Neural cell (in vitro differentiated cells): ENCODE measurements at regions not wholly inside any gene's neighbourhood (a gene's known extent, or its start where the extent isn't known, plus 50 kb on each side); places are given as distances from the start of the nearest gene placed in this dataset.

ENCODE experiments used
- H2AFZ ChIP-seq: fragments of 200-600, 300-800 bp; sonication (generic), shearing (Covaris generic); 2 replicates; pipeline ENCODE4 v1.6.0; 2014; ENCODE audit warnings: low read depth, mild to moderate bottlenecking, antibody characterized with exemption, low read length, moderate library complexity
- H3F3A ChIP-seq: fragments of 200-600 bp; shearing (Covaris generic); 2 replicates; pipeline ENCODE4 v1.6.1; 2016; ENCODE audit warnings: mild to moderate bottlenecking, moderate library complexity, mixed read lengths, antibody characterized with exemption, low read length; ENCODE audit not compliant: insufficient read depth, poor library complexity, severe bottlenecking
- H3K27ac ChIP-seq: fragments of 200-600, 300-800 bp; sonication (generic), shearing (Covaris generic); 2 replicates; pipeline ENCODE4 v1.5.1; 2014; ENCODE audit warnings: mild to moderate bottlenecking, low read length, moderate library complexity
- H3K27me3 ChIP-seq: fragments of 300-800, 200-600 bp; sonication (generic), shearing (Covaris generic); 2 replicates; pipeline ENCODE4 v1.6.0; 2014; ENCODE audit warnings: mild to moderate bottlenecking, low read depth, low read length, moderate library complexity; ENCODE audit not compliant: insufficient read depth
- H3K36me3 ChIP-seq: fragments of 300-800, 200-600 bp; sonication (generic), shearing (Covaris generic); 2 replicates; pipeline ENCODE4 v1.5.1; 2014; ENCODE audit warnings: mild to moderate bottlenecking, antibody characterized with exemption, low read length, moderate library complexity; ENCODE audit not compliant: insufficient read depth
- H3K4me2 ChIP-seq: fragments of 300-800, 200-600 bp; sonication (generic), shearing (Covaris generic); 2 replicates; pipeline ENCODE4 v1.6.0; 2014; ENCODE audit warnings: mild to moderate bottlenecking, low read length
- H3K4me3 ChIP-seq: fragments of 300-800, 200-600 bp; sonication (generic), shearing (Covaris generic); 2 replicates; pipeline ENCODE4 v1.5.1; 2014; ENCODE audit warnings: mild to moderate bottlenecking, low read length, moderate library complexity
- H3K79me2 ChIP-seq: fragments of 200-600 bp; shearing (Covaris generic); replicated peaks from 2 replicates; pipeline ENCODE4 v1.6.0; 2014; ENCODE audit warnings: mild to moderate bottlenecking, low read length, moderate library complexity; ENCODE audit not compliant: insufficient read depth
- H3K9ac ChIP-seq: fragments of 300-800, 200-600 bp; sonication (generic), shearing (Covaris generic); 2 replicates; pipeline ENCODE4 v1.6.1; 2016; ENCODE audit warnings: mild to moderate bottlenecking, low read length, mixed read lengths
- H3K9me2 ChIP-seq: fragments of 200-600 bp; shearing (Covaris generic); 2 replicates; pipeline ENCODE4 v1.6.1; 2016; ENCODE audit warnings: mild to moderate bottlenecking, low read length, mixed read lengths; ENCODE audit not compliant: insufficient read depth
- H3K9me3 ChIP-seq: fragments of 200-600, 300-800 bp; sonication (generic), shearing (Covaris generic); 2 replicates; pipeline ENCODE4 v1.6.1; 2016; ENCODE audit warnings: mild to moderate bottlenecking, mixed run types, low read length, moderate library complexity, mixed read lengths
- H4K20me1 ChIP-seq: fragments of 200-600 bp; shearing (Covaris generic); 2 replicates; pipeline ENCODE4 v1.6.1; 2016; ENCODE audit warnings: mild to moderate bottlenecking, mixed run types; ENCODE audit not compliant: insufficient read depth
- EP300 ChIP-seq: fragments of 450-650 bp; conservative IDR thresholded peaks from 2 replicates; pipeline ENCODE4 v1.6.1; 2014; ENCODE audit warnings: antibody characterized with exemption, mild to moderate bottlenecking, moderate library complexity; ENCODE audit not compliant: poor library complexity, severe bottlenecking
- EZH2 ChIP-seq: fragments of 200-600, 300-800 bp; shearing (Covaris generic), sonication (generic); IDR thresholded peaks from 2 replicates; pipeline ENCODE4 v1.6.1; 2014; ENCODE audit warnings: antibody characterized with exemption, low read length, borderline replicate concordance, mild to moderate bottlenecking; ENCODE audit not compliant: insufficient read depth, poor library complexity, severe bottlenecking
- MXI1 ChIP-seq: fragments of 450-650 bp; conservative IDR thresholded peaks from 2 replicates; pipeline ENCODE4 v1.6.1; 2014; ENCODE audit warnings: antibody characterized with exemption, mild to moderate bottlenecking; ENCODE audit not compliant: poor library complexity, severe bottlenecking
- POLR2AphosphoS5 ChIP-seq: IDR thresholded peaks from 2 replicates; pipeline ENCODE4 v1.6.1; 2012
- RAD21 ChIP-seq: fragments of 450-650 bp; conservative IDR thresholded peaks from 2 replicates; pipeline ENCODE4 v1.6.1; 2014; ENCODE audit warnings: antibody characterized with exemption, mild to moderate bottlenecking, moderate library complexity
- SMC3 ChIP-seq: fragments of 450-650 bp; conservative IDR thresholded peaks from 2 replicates; pipeline ENCODE4 v1.6.1; 2014; ENCODE audit warnings: antibody characterized with exemption, mild to moderate bottlenecking, moderate library complexity; ENCODE audit not compliant: poor library complexity
- TAF1 ChIP-seq: IDR thresholded peaks from 2 replicates; pipeline ENCODE4 v1.6.1; 2012; ENCODE audit warnings: low read depth
- TF ChIP-seq, protein P1 (sequence below): fragments of 450-650 bp; IDR thresholded peaks from 2 replicates; pipeline ENCODE4 v1.5.1; 2014; ENCODE audit warnings: antibody characterized with exemption, mild to moderate bottlenecking, moderate library complexity; ENCODE audit not compliant: poor library complexity, severe bottlenecking
- TF ChIP-seq, protein P2 (sequence below): IDR thresholded peaks from 2 replicates; pipeline ENCODE4 v1.6.1; 2012; ENCODE audit warnings: borderline replicate concordance

DNA sequence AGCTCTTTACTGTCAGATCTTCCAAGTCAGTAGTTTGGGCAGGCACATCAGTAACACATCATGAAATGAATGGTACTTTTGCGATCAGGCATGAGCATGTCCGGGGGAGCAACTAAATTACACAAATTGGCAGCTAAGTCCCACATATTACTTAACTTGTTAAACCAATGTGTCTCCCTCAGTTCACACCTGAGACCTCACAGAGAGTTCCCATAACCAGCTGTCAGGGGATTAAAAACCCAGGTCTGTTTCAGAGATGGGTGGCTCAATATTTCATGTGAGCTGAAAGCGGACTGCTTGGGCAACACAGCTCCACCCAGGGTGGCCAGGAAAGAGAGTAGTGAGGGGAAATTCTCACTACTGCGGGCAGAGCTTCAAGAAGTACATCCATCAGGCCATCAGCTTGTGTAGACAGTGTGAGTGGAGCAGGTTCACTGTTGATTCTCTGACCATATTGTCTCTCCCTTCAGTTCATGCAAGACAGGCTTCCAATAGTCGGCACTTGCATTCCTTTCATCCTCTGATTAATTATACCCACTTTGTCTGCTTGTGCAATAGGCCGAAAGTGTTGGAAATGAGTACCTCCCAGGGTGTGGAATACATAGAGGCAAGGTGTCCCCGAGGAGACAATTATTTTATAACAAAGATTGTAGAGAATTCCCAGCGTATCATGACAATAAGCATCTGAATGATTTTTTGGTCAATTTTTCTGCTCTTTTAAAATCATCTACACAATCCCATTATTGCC is 139.9 kb downstream of the PTGER3 start:
- no peak overlapping the region for H3K4me2 ChIP-seq
- H3F3A ChIP-seq, result no peaks in the 10 kb centered on the region
- no peak overlapping the region for H3K9ac ChIP-seq
- H3K4me3 ChIP-seq, result no peak overlapping the region
- H3K79me2 ChIP-seq, result no peaks in the 10 kb centered on the region
- no peaks in the 10 kb centered on the region for H3K9me3 ChIP-seq
- no peaks in the 10 kb centered on the region for H3K27me3 ChIP-seq
- no peaks in the 10 kb centered on the region for H4K20me1 ChIP-seq
- TF ChIP-seq EZH2, result no peak
- TF ChIP-seq MXI1, result no peak
- no peak for TF ChIP-seq EP300
- no peak for TF ChIP-seq RAD21
- no peak for TF ChIP-seq POLR2AphosphoS5
- TF ChIP-seq, protein P1, sequence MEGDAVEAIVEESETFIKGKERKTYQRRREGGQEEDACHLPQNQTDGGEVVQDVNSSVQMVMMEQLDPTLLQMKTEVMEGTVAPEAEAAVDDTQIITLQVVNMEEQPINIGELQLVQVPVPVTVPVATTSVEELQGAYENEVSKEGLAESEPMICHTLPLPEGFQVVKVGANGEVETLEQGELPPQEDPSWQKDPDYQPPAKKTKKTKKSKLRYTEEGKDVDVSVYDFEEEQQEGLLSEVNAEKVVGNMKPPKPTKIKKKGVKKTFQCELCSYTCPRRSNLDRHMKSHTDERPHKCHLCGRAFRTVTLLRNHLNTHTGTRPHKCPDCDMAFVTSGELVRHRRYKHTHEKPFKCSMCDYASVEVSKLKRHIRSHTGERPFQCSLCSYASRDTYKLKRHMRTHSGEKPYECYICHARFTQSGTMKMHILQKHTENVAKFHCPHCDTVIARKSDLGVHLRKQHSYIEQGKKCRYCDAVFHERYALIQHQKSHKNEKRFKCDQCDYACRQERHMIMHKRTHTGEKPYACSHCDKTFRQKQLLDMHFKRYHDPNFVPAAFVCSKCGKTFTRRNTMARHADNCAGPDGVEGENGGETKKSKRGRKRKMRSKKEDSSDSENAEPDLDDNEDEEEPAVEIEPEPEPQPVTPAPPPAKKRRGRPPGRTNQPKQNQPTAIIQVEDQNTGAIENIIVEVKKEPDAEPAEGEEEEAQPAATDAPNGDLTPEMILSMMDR, result no peak
- TF ChIP-seq, protein P2, sequence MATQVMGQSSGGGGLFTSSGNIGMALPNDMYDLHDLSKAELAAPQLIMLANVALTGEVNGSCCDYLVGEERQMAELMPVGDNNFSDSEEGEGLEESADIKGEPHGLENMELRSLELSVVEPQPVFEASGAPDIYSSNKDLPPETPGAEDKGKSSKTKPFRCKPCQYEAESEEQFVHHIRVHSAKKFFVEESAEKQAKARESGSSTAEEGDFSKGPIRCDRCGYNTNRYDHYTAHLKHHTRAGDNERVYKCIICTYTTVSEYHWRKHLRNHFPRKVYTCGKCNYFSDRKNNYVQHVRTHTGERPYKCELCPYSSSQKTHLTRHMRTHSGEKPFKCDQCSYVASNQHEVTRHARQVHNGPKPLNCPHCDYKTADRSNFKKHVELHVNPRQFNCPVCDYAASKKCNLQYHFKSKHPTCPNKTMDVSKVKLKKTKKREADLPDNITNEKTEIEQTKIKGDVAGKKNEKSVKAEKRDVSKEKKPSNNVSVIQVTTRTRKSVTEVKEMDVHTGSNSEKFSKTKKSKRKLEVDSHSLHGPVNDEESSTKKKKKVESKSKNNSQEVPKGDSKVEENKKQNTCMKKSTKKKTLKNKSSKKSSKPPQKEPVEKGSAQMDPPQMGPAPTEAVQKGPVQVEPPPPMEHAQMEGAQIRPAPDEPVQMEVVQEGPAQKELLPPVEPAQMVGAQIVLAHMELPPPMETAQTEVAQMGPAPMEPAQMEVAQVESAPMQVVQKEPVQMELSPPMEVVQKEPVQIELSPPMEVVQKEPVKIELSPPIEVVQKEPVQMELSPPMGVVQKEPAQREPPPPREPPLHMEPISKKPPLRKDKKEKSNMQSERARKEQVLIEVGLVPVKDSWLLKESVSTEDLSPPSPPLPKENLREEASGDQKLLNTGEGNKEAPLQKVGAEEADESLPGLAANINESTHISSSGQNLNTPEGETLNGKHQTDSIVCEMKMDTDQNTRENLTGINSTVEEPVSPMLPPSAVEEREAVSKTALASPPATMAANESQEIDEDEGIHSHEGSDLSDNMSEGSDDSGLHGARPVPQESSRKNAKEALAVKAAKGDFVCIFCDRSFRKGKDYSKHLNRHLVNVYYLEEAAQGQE, result no peak
- no peak for TF ChIP-seq SMC3
- TF ChIP-seq TAF1, result no peak
- H3K9me2 ChIP-seq, result no peaks in the 10 kb centered on the region
- no peak overlapping the region for H3K27ac ChIP-seq
- H3K36me3 ChIP-seq, result no peaks in the 10 kb centered on the region
- no peak overlapping the region for H2AFZ ChIP-seq

DNA sequence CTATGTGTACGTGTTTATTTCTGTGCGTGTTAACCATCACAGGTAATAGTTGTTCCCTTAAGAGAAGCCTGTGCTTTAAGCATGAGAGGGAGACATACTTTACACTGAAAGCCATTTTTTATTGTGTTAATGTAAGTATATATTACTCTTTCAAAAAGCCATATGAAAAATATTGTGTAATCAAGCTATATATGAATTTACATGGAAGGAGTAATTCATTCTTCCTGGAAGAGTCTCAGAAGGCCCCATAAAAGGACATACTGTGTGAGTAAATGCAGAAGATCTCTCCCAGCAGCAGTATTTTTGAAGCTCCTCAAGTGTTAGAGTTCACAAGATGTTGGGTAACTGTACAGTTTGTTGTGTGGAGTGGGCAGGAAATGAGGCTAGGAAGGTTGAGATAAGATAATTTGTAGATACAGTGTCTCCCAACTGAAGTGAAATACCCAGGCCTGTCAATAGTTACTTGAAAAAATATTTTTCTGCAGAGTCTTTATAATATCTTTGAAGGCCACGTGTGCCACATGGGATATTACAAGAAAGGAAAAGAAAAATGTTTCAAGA is 138.3 kb downstream of the PTGER3 start:
- TF ChIP-seq MXI1, result no peak
- no peak for TF ChIP-seq POLR2AphosphoS5
- no peak for TF ChIP-seq EZH2
- TF ChIP-seq SMC3, result no peak
- TF ChIP-seq EP300, result no peak
- TF ChIP-seq, protein P2, result no peak
- TF ChIP-seq RAD21, result no peak
- TF ChIP-seq, protein P1, result no peak
- TF ChIP-seq TAF1, result no peak
- Histone ChIP-seq H3K79me2 (no peaks in the 10 kb centered on the region), H3K27ac (no peak overlapping the region), H3K9me3 (no peaks in the 10 kb centered on the region), H3K4me3 (no peak overlapping the region), H3F3A (no peaks in the 10 kb centered on the region), H3K9ac (no peak overlapping the region), H3K4me2 (no peak overlapping the region), H4K20me1 (no peaks in the 10 kb centered on the region), H3K27me3 (no peaks in the 10 kb centered on the region), H3K36me3 (no peaks in the 10 kb centered on the region), H2AFZ (no peak overlapping the region), H3K9me2 (no peaks in the 10 kb centered on the region)
